SIG-M5 treated with dmso at 0.1 percent for 504 hours (cell line): ENCODE measurements at regions not wholly inside any gene's neighbourhood (a gene's known extent, or its start where the extent isn't known, plus 50 kb on each side); places are given as distances from the start of the nearest gene placed in this dataset.

Experiments
- DNase-seq: peaks from one replicate; lab custom pipeline; 2025; ENCODE audit not compliant: unreplicated experiment; lab: John Stamatoyannopoulos, UW

GRCh38 chr5:110064603-110065268 lies 375.0 kb downstream of the MAN2A1 start:
- DNase-seq = no peak

GRCh38 chr5:110070836-110071235 lies 381.1 kb downstream of the MAN2A1 start:
- DNase-seq = no peak

- no peak for DNase-seq
Observed at GRCh38 chr5:110072651-110073050, 382.9 kb downstream of the MAN2A1 start.

- DNase-seq = no peak
Observed at GRCh38 chr5:110073534-110073933, 383.8 kb downstream of the MAN2A1 start.

- DNase-seq = no peak
Observed at GRCh38 chr5:110075656-110076055, 385.9 kb downstream of the MAN2A1 start.

GRCh38 chr5:110077147-110077546 lies 387.4 kb downstream of the MAN2A1 start:
- DNase-seq = no peak

- no peak for DNase-seq
Observed at GRCh38 chr5:110082194-110082593, 392.5 kb downstream of the MAN2A1 start.

GRCh38 chr5:110082863-110083262 lies 393.1 kb downstream of the MAN2A1 start:
- DNase-seq = no peak

- no peak for DNase-seq
Observed at GRCh38 chr5:110085826-110086225, 396.1 kb downstream of the MAN2A1 start.

GRCh38 chr5:110086658-110087388 lies 397.1 kb downstream of the MAN2A1 start:
- no peak for DNase-seq

- DNase-seq = no peak
Observed at GRCh38 chr5:110087829-110088228, 398.1 kb downstream of the MAN2A1 start.

- no peak for DNase-seq
Observed at GRCh38 chr5:110088676-110089436, 399.1 kb downstream of the MAN2A1 start.

GRCh38 chr5:110092955-110093785 lies 403.4 kb downstream of the MAN2A1 start:
- DNase-seq = no peak

GRCh38 chr5:110094109-110094508 lies 404.4 kb downstream of the MAN2A1 start:
- no peak for DNase-seq

GRCh38 chr5:110094548-110094947 lies 404.8 kb downstream of the MAN2A1 start:
- DNase-seq = no peak

GRCh38 chr5:110096419-110096818 lies 406.7 kb downstream of the MAN2A1 start:
- DNase-seq = no peak

GRCh38 chr5:110099572-110099971 lies 409.8 kb downstream of the MAN2A1 start:
- DNase-seq = no peak

GRCh38 chr5:110103081-110103480 lies 413.4 kb downstream of the MAN2A1 start:
- no peak for DNase-seq

GRCh38 chr5:110104060-110104725 lies 414.5 kb downstream of the MAN2A1 start:
- DNase-seq = no peak
